ENCODE measurements at regions not wholly inside any gene's neighbourhood (a gene's known extent, or its start where the extent isn't known, plus 50 kb on each side); places are given as distances from the start of the nearest gene placed in this dataset.

GRCh38 chr2:239678666-239679296, 278.0 kb upstream of the HDAC4 start:
- DNase-seq (ENCODE audit: low spot score in 2 of 2): peak in 1 of 2 donors; percentile 67
- H3K27ac ChIP-seq: no peak overlapping the region
- H3K27me3 ChIP-seq: peaks cover 2% of the 10 kb centered on the region
- H3K4me1 ChIP-seq: no peaks in the 10 kb centered on the region
- whole genome bisulfite sequencing: 96% methylated on average over 22 of the region's 22 CpGs
- TF ChIP-seq CTCF (IDR thresholded peaks at IDR 0.05) (no peak), EP300 (IDR thresholded peaks at IDR 0.05) (no peak), POLR2A (IDR thresholded peaks at IDR 0.05) (no peak), POLR2AphosphoS5 (IDR thresholded peaks at IDR 0.05) (no peak)
- H3K36me3 ChIP-seq: no peaks in the 10 kb centered on the region
- no peak overlapping the region for H3K4me3 ChIP-seq
- H3K9me3 ChIP-seq: no peaks in the 10 kb centered on the region

GRCh38 chr2:239678186-239678490, 277.3 kb upstream of the HDAC4 start:
- no peak overlapping the region for H3K4me3 ChIP-seq
- no peaks in the 10 kb centered on the region for H3K9me3 ChIP-seq
- TF ChIP-seq CTCF (IDR thresholded peaks at IDR 0.05) (no peak), POLR2A (IDR thresholded peaks at IDR 0.05) (no peak), EP300 (IDR thresholded peaks at IDR 0.05) (no peak), POLR2AphosphoS5 (IDR thresholded peaks at IDR 0.05) (no peak)
- no peak for DNase-seq (ENCODE audit: low spot score in 2 of 2)
- no peak overlapping the region for H3K27ac ChIP-seq
- 90% methylated on average over 8 of the region's 8 CpGs for WGBS
- H3K4me1 ChIP-seq: no peaks in the 10 kb centered on the region
- no peaks in the 10 kb centered on the region for H3K36me3 ChIP-seq
- no peaks in the 10 kb centered on the region for H3K27me3 ChIP-seq

GRCh38 chr2:239677453-239678185, 276.8 kb upstream of the HDAC4 start:
- DNase-seq (ENCODE audit: low spot score in 2 of 2): peak in 1 of 2 donors; percentile 71
- Histone ChIP-seq H3K27me3 (no peaks in the 10 kb centered on the region), H3K9me3 (no peaks in the 10 kb centered on the region), H3K4me1 (no peaks in the 10 kb centered on the region), H3K4me3 (no peak overlapping the region), H3K27ac (no peak overlapping the region), H3K36me3 (no peaks in the 10 kb centered on the region)
- 91% methylated on average over 14 of the region's 21 CpGs for WGBS
- TF ChIP-seq CTCF (IDR thresholded peaks at IDR 0.05): no peak
- no peak for TF ChIP-seq POLR2A (IDR thresholded peaks at IDR 0.05)
- no peak for TF ChIP-seq POLR2AphosphoS5 (IDR thresholded peaks at IDR 0.05)
- TF ChIP-seq EP300 (IDR thresholded peaks at IDR 0.05): no peak

GRCh38 chr2:239676716-239677452, 276.1 kb upstream of the HDAC4 start:
- no peaks in the 10 kb centered on the region for H3K4me1 ChIP-seq
- no peaks in the 10 kb centered on the region for H3K36me3 ChIP-seq
- no peak overlapping the region for H3K4me3 ChIP-seq
- no peaks in the 10 kb centered on the region for H3K9me3 ChIP-seq
- WGBS: 76% methylated on average over 14 of the region's 19 CpGs
- H3K27ac ChIP-seq: no peak overlapping the region
- no peaks in the 10 kb centered on the region for H3K27me3 ChIP-seq
- no peak for TF ChIP-seq EP300 (IDR thresholded peaks at IDR 0.05)
- no peak for TF ChIP-seq POLR2A (IDR thresholded peaks at IDR 0.05)
- TF ChIP-seq POLR2AphosphoS5 (IDR thresholded peaks at IDR 0.05): no peak
- TF ChIP-seq CTCF (IDR thresholded peaks at IDR 0.05): no peak
- DNase-seq (ENCODE audit: low spot score in 2 of 2): peak in 1 of 2 donors; percentile 70

Measured in suprapubic skin (tissue), 4 donors.